ENCODE measurements at regions not wholly inside any gene's neighbourhood (a gene's known extent, or its start where the extent isn't known, plus 50 kb on each side); places are given as distances from the start of the nearest gene placed in this dataset.

DNA sequence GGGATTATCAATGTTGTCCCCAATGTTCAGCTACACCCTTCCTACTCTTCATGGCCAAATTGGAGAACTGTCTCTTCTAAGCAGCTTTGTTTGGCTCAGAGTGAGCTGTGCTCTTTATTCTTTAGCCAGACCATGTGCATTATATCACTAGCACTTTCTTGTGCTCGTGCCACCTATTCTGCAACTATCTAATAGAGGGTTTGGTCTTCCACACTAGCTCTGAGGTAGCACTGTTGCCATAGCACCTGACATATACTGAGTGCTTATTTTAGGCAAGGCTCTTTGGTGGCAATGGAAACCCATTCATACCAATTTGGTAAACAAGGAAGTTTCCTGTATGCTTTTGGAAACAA, 394.3 kb upstream of the C2CD4B start:
- TF ChIP-seq, protein P1, sequence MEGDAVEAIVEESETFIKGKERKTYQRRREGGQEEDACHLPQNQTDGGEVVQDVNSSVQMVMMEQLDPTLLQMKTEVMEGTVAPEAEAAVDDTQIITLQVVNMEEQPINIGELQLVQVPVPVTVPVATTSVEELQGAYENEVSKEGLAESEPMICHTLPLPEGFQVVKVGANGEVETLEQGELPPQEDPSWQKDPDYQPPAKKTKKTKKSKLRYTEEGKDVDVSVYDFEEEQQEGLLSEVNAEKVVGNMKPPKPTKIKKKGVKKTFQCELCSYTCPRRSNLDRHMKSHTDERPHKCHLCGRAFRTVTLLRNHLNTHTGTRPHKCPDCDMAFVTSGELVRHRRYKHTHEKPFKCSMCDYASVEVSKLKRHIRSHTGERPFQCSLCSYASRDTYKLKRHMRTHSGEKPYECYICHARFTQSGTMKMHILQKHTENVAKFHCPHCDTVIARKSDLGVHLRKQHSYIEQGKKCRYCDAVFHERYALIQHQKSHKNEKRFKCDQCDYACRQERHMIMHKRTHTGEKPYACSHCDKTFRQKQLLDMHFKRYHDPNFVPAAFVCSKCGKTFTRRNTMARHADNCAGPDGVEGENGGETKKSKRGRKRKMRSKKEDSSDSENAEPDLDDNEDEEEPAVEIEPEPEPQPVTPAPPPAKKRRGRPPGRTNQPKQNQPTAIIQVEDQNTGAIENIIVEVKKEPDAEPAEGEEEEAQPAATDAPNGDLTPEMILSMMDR (conservative IDR thresholded peaks at IDR 0.05), result no peak
- no peak for TF ChIP-seq ZFX (IDR thresholded peaks at IDR 0.05)
